Activated T-helper 1 cell treated with anti-CD3 and anti-CD28 coated beads, Interleukin-12 subunit alpha, Interleukin-12 subunit beta, Interleukin-2, Interleukin-4 antibody, amounts not matched to agents 30 ng/mL and 10 ng/mL and 1 ng/mL, durations not matched to agents 14 hours and 24 hours and 36 hours (primary cell): ENCODE measurements at regions not wholly inside any gene's neighbourhood (a gene's known extent, or its start where the extent isn't known, plus 50 kb on each side); places are given as distances from the start of the nearest gene placed in this dataset.
"Not testable (repeated sequence)": the region's sequence is repeated elsewhere in the genome, so short reads cannot be mapped to it uniquely, and the experiment has no call there.

ENCODE experiments used
- DNase-seq: peaks from one replicate; pipeline ENCODE4 v3.0.0; 2021; ENCODE audit warnings: low spot score
- H3K27ac Mint-ChIP-seq: one replicate; pipeline ENCODE4 v1.8.0; 2021; ENCODE audit warnings: mild to moderate bottlenecking, mixed read lengths
- H3K27me3 Mint-ChIP-seq: one replicate; pipeline ENCODE4 v1.8.0; 2022; ENCODE audit warnings: mild to moderate bottlenecking, moderate library complexity, mixed read lengths; ENCODE audit not compliant: insufficient read depth
- H3K36me3 Mint-ChIP-seq: one replicate; pipeline ENCODE4 v1.8.0; 2021; ENCODE audit warnings: low read depth, mixed read lengths
- H3K4me1 Mint-ChIP-seq: one replicate; pipeline ENCODE4 v1.8.0; 2021; ENCODE audit warnings: low read depth, mixed read lengths
- H3K4me3 Mint-ChIP-seq: one replicate; pipeline ENCODE4 v1.8.0; 2021; ENCODE audit warnings: mild to moderate bottlenecking, moderate library complexity, mixed read lengths
- H3K9me3 Mint-ChIP-seq: one replicate; pipeline ENCODE4 v1.8.0; 2021; ENCODE audit warnings: mixed read lengths
- intact Hi-C: fragments of 100-400 bp; cut with micrococcal nuclease; formaldehyde crosslinking; loops from one replicate; pipeline ENCODE4 v1.15.1; 2024

GRCh38 chr18:4705894-4706293, 250.8 kb upstream of the DLGAP1 start:
- Mint-ChIP-seq H3K36me3 (no peaks in the 10 kb centered on the region), H3K9me3 (peaks cover 8% of the 10 kb centered on the region), H3K4me1 (no peaks in the 10 kb centered on the region), H3K27ac (no peak overlapping the region), H3K4me3 (no peak overlapping the region), H3K27me3 (no peaks in the 10 kb centered on the region)
- DNase-seq = no peak
- intact Hi-C loops = no loop called here

GRCh38 chr18:4704781-4705180, 249.7 kb upstream of the DLGAP1 start:
- intact Hi-C loops = no loop called here
- H3K27ac Mint-ChIP-seq = no peak overlapping the region
- no peaks in the 10 kb centered on the region for H3K4me1 Mint-ChIP-seq
- H3K9me3 Mint-ChIP-seq = peaks cover 8% of the 10 kb centered on the region
- H3K27me3 Mint-ChIP-seq = no peaks in the 10 kb centered on the region
- H3K36me3 Mint-ChIP-seq = no peaks in the 10 kb centered on the region
- DNase-seq = no peak
- no peak overlapping the region for H3K4me3 Mint-ChIP-seq

GRCh38 chr18:4691836-4692235, 236.7 kb upstream of the DLGAP1 start:
- intact Hi-C loops = no loop called here
- H3K4me1 Mint-ChIP-seq = no peaks in the 10 kb centered on the region
- H3K9me3 Mint-ChIP-seq = peaks cover 43% of the 10 kb centered on the region
- no peak overlapping the region for H3K27ac Mint-ChIP-seq
- DNase-seq = no peak
- H3K4me3 Mint-ChIP-seq = no peak overlapping the region
- H3K27me3 Mint-ChIP-seq = no peaks in the 10 kb centered on the region
- no peaks in the 10 kb centered on the region for H3K36me3 Mint-ChIP-seq

- intact Hi-C loops, H3K27me3 Mint-ChIP-seq, H3K36me3 Mint-ChIP-seq, H3K4me3 Mint-ChIP-seq, DNase-seq, H3K27ac Mint-ChIP-seq, H3K4me1 Mint-ChIP-seq: not testable (repeated sequence)
- H3K9me3 Mint-ChIP-seq = peaks cover 30% of the 10 kb centered on the region
Observed at GRCh38 chr18:4678685-4679084, 223.6 kb upstream of the DLGAP1 start.

GRCh38 chr18:4677006-4677405, 221.9 kb upstream of the DLGAP1 start:
- Mint-ChIP-seq H3K27me3 (no peaks in the 10 kb centered on the region), H3K4me1 (no peaks in the 10 kb centered on the region), H3K27ac (no peak overlapping the region), H3K9me3 (peaks cover 32% of the 10 kb centered on the region), H3K36me3 (no peaks in the 10 kb centered on the region), H3K4me3 (no peak overlapping the region)
- intact Hi-C loops = no loop called here
- DNase-seq = no peak

GRCh38 chr18:4672162-4672561, 217.1 kb upstream of the DLGAP1 start:
- Mint-ChIP-seq H3K27ac (no peak overlapping the region), H3K36me3 (no peaks in the 10 kb centered on the region), H3K4me1 (no peaks in the 10 kb centered on the region), H3K27me3 (no peaks in the 10 kb centered on the region), H3K9me3 (peaks cover 37% of the 10 kb centered on the region), H3K4me3 (no peak overlapping the region)
- intact Hi-C loops = no loop called here
- DNase-seq = no peak

DNA sequence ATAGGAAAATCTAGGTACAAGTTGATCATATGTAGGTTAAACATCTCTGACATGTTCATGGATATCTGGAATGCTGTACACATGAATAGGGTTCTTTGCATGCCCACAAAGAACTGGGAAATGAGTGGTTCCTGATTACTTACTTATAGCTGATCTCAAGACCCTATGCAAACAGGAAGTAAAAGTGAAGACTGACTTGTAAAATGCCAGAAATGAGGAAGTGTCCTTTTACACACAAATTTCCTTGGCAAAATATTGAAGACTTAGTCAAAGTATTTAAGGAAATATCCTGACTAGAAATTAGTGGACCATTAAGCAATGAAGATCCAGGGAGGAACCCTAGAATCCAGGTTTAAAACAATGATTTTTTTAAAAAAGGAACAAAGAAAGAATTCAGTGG, 203.7 kb upstream of the DLGAP1 start:
- DNase-seq = no peak
- H3K36me3 Mint-ChIP-seq = no peaks in the 10 kb centered on the region
- no peak overlapping the region for H3K4me3 Mint-ChIP-seq
- intact Hi-C loops = no loop called here
- H3K4me1 Mint-ChIP-seq = no peaks in the 10 kb centered on the region
- H3K27ac Mint-ChIP-seq = no peak overlapping the region
- H3K27me3 Mint-ChIP-seq = no peaks in the 10 kb centered on the region
- peaks cover 11% of the 10 kb centered on the region for H3K9me3 Mint-ChIP-seq

GRCh38 chr18:4653418-4653817, 198.3 kb upstream of the DLGAP1 start:
- intact Hi-C loops = no loop called here
- no peaks in the 10 kb centered on the region for H3K4me1 Mint-ChIP-seq
- no peaks in the 10 kb centered on the region for H3K36me3 Mint-ChIP-seq
- peaks cover 4% of the 10 kb centered on the region for H3K9me3 Mint-ChIP-seq
- no peak overlapping the region for H3K4me3 Mint-ChIP-seq
- DNase-seq = no peak
- no peak overlapping the region for H3K27ac Mint-ChIP-seq
- no peaks in the 10 kb centered on the region for H3K27me3 Mint-ChIP-seq

DNA sequence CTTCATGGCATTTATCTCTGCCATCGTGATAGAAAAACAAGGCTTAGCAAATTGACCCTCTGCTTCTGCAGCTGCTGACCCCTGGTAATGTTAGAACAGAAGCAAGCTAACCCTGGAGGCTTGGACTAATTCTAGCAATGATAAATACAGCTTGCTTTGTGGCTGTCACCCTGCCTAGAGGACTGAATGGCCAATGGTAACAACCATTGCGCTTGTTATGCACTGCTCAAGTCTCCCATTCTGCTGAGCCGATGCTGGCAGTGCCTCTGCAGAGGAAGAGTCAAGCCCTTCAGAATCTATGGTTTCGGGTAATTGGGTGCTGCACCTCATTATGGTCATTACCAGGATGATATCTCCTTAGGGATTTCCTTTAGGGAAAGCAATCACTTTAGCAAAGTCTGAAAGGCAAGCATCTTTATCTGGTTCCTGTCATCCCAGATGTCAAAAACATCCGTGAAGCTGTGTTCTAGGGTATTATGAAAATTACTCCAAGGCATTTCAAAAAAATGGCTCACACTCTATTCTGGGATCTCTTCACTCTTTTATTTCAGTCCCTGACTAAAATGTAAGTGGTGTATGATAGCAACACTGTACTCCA, 186.8 kb upstream of the DLGAP1 start:
- H3K27ac Mint-ChIP-seq = no peak overlapping the region
- no peaks in the 10 kb centered on the region for H3K27me3 Mint-ChIP-seq
- peaks cover 20% of the 10 kb centered on the region for H3K9me3 Mint-ChIP-seq
- H3K4me1 Mint-ChIP-seq = no peaks in the 10 kb centered on the region
- no peak overlapping the region for H3K4me3 Mint-ChIP-seq
- DNase-seq = no peak
- intact Hi-C loops = no loop called here
- H3K36me3 Mint-ChIP-seq = no peaks in the 10 kb centered on the region

DNA sequence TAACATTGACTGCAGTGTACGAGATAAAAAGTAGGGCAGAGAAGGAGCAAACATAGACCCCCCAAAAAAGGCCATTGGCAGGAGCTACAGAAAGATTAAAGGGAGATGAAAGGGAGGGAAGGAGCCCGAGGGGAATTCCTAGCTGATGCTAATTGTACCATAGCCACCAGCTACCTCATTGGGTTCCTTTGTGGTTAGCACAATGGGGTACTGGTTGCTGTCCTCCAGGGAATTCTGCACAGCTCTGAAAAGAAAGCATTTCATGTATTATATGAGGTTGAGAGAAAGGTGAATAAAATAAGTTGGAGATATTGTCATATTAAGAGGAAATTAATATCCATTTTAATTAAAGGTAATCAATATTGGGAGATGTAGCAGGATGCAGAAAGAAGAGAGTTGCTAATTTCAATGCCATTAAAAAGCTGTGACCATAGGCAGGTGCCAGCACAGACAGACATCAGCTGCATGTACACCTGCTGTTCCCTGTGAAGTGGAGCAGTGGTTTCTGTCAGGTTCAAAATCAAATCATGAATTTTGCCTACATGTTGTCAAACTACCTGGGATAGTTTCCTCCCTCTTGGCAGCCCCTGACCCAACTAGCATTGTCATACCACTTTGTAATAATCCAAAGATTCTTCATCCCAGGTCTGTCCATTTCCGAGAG, 185.4 kb upstream of the DLGAP1 start:
- intact Hi-C loops = no loop called here
- H3K27ac Mint-ChIP-seq = no peak overlapping the region

DNA sequence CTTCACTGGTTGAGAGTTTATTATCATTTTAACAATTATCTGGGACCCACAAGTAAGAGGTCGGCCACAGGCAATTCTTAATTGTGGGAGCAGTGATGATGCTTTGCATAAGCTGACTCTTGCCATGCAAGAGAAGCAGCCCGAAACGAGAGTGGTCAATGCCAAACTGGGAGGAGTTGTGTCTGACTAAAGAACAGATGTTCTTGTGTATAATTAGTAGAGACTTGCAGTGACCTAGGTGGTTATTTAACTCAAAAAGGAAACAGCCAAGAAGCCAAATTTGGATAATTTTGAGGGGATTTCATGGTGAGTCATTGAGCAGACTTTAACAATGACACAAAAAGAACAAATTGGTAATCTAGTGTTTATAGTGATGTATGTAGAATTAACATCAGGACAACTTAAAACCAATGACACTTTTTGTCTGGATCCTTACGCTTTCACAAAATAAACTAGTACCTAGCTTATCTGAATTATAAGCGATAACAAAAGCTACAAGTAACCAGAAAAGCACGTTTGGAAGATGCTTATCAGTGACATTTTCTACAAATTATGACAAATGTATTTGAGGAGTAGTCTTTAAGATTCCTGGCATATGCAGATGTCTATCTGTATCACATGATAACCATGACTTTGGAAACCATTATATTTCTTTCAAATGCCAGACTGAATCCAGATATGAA, 184.7 kb upstream of the DLGAP1 start:
- no peaks in the 10 kb centered on the region for H3K27me3 Mint-ChIP-seq
- H3K27ac Mint-ChIP-seq = no peak overlapping the region
- intact Hi-C loops = no loop called here
- peaks cover 24% of the 10 kb centered on the region for H3K9me3 Mint-ChIP-seq
- H3K36me3 Mint-ChIP-seq = no peaks in the 10 kb centered on the region
- DNase-seq = no peak
- no peak overlapping the region for H3K4me3 Mint-ChIP-seq
- H3K4me1 Mint-ChIP-seq = no peaks in the 10 kb centered on the region

More for the DNA sequence above, 185.4 kb upstream of the DLGAP1 start:
- DNase-seq = no peak
- H3K4me1 Mint-ChIP-seq = no peaks in the 10 kb centered on the region
- H3K9me3 Mint-ChIP-seq = peaks cover 24% of the 10 kb centered on the region
- no peak overlapping the region for H3K4me3 Mint-ChIP-seq
- no peaks in the 10 kb centered on the region for H3K36me3 Mint-ChIP-seq
- H3K27me3 Mint-ChIP-seq = no peaks in the 10 kb centered on the region

GRCh38 chr18:4638680-4639079, 183.6 kb upstream of the DLGAP1 start:
- DNase-seq = no peak
- no peaks in the 10 kb centered on the region for H3K27me3 Mint-ChIP-seq
- no peaks in the 10 kb centered on the region for H3K4me1 Mint-ChIP-seq
- no peak overlapping the region for H3K27ac Mint-ChIP-seq
- H3K4me3 Mint-ChIP-seq = no peak overlapping the region
- H3K36me3 Mint-ChIP-seq = no peaks in the 10 kb centered on the region
- intact Hi-C loops = no loop called here
- H3K9me3 Mint-ChIP-seq = peaks cover 20% of the 10 kb centered on the region

DNA sequence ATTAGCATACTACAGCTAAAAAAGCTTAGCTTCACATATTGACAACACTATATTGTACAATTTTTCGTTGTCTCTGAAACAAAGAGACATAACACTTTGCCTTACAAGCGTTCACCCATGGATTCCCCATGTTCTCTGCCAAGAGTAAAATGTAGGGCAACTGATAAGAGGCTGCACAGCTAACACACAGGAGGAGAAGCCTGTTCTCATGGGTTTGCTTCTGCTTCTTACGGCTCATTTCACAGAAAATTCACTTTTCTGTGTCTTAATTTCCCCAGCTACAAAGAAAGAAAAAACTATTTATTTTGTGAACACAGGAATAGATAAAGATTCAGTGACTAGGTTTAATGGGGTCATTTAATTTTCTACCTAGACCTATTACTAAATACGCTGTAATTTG, 182.8 kb upstream of the DLGAP1 start:
- Mint-ChIP-seq H3K27ac (no peak overlapping the region), H3K4me3 (no peak overlapping the region), H3K36me3 (no peaks in the 10 kb centered on the region), H3K9me3 (peaks cover 20% of the 10 kb centered on the region), H3K4me1 (no peaks in the 10 kb centered on the region), H3K27me3 (no peaks in the 10 kb centered on the region)
- no peak for DNase-seq
- intact Hi-C loops = no loop called here
